Fibroblast of lung (primary cell): ENCODE measurements at regions not wholly inside any gene's neighbourhood (a gene's known extent, or its start where the extent isn't known, plus 50 kb on each side); places are given as distances from the start of the nearest gene placed in this dataset.

Experiments used
- CTCF ChIP-seq, 2 donors: IDR thresholded peaks in 1 of 2; conservative IDR thresholded peaks in 1 of 2; 1 replicate in 1 of 2; 2 replicates in 1 of 2; pipeline ENCODE4 v1.5.1; 2011 to 2012; ENCODE audit warnings: low read length in 2 of 2, control low read depth in 1 of 2, inconsistent platforms in 1 of 2, low read depth in 1 of 2, mild to moderate bottlenecking in 1 of 2
- EZH2 ChIP-seq: IDR thresholded peaks from 2 replicates; pipeline ENCODE4 v1.5.1; 2012; ENCODE audit warnings: low read length, control low read depth, mild to moderate bottlenecking; ENCODE audit errors: missing control alignments

- TF ChIP-seq CTCF (conservative IDR thresholded peaks at IDR 0.05 in 1 of 2, IDR thresholded peaks at IDR 0.05 in 1 of 2; ENCODE audit: low read depth in 1 of 2, low read length in 2 of 2) = no peak
- TF ChIP-seq EZH2 = no peak
Observed at GRCh38 chr7:57769131-57769530, 319.2 kb downstream of the ZNF716 start.
